Left ventricle myocardium inferior (tissue), 1 donor: ENCODE measurements at regions not wholly inside any gene's neighbourhood (a gene's known extent, or its start where the extent isn't known, plus 50 kb on each side); places are given as distances from the start of the nearest gene placed in this dataset.

Experiments
- DNase-seq: peaks from one replicate; pipeline ENCODE4 v3.0.0-alpha.2; 2020
- H3K27ac ChIP-seq: fragments of 200-600 bp; replicated peaks from 2 replicates; pipeline ENCODE4 v1.8.0; 2021
- H3K27me3 ChIP-seq: fragments of 200-600 bp; 2 replicates; pipeline ENCODE4 v1.8.0; 2021; ENCODE audit warnings: low read depth
- H3K36me3 ChIP-seq: fragments of 200-600 bp; 2 replicates; pipeline ENCODE4 v1.8.0; 2021
- H3K4me1 ChIP-seq: fragments of 200-600 bp; 2 replicates; pipeline ENCODE4 v1.8.0; 2021
- H3K4me3 ChIP-seq: fragments of 200-600 bp; 2 replicates; pipeline ENCODE4 v1.8.0; 2021; ENCODE audit warnings: mild to moderate bottlenecking, moderate library complexity
- H3K9me3 ChIP-seq: fragments of 200-600 bp; replicated peaks from 2 replicates; pipeline ENCODE4 v1.8.0; 2021
- intact Hi-C: fragments of 100-400 bp; cut with micrococcal nuclease; formaldehyde crosslinking; loops from one replicate; pipeline ENCODE4 v1.11.0; 2022
- TF ChIP-seq, protein P1 (sequence below): fragments of 200-600 bp; IDR thresholded peaks from 2 replicates; pipeline ENCODE4 v1.8.0; 2021; ENCODE audit warnings: antibody characterized with exemption, mild to moderate bottlenecking, borderline replicate concordance
- donor health status: DM: no; HTN: yes; CAD: no; lungs with severe emphysema.

DNA sequence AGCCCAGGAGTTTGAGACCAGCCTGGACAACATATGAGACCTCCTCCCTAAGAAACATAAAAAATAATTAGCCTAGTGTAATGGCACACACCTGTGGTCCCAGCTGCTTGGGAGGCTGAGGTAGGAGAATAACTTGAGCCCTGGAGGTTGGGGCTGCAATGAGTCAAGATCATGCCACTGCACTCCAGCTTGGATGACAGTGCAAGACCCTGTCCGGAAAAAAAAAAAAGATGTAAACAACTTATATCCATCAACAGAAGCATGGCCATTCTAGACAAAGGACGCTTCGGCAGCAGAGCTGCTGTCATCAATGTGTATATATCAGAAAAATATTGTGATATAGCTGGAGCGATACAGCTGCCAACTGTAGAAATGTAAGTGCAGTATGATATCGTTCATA, 59.6 kb upstream of the ARID1B start:
- no peaks in the 10 kb centered on the region for H3K27me3 ChIP-seq
- no peak for DNase-seq
- no peaks in the 10 kb centered on the region for H3K9me3 ChIP-seq
- intact Hi-C loops = no loop called here
- H3K27ac ChIP-seq = no peak overlapping the region
- H3K4me1 ChIP-seq = peaks cover 26% of the 10 kb centered on the region
- TF ChIP-seq, protein P1, sequence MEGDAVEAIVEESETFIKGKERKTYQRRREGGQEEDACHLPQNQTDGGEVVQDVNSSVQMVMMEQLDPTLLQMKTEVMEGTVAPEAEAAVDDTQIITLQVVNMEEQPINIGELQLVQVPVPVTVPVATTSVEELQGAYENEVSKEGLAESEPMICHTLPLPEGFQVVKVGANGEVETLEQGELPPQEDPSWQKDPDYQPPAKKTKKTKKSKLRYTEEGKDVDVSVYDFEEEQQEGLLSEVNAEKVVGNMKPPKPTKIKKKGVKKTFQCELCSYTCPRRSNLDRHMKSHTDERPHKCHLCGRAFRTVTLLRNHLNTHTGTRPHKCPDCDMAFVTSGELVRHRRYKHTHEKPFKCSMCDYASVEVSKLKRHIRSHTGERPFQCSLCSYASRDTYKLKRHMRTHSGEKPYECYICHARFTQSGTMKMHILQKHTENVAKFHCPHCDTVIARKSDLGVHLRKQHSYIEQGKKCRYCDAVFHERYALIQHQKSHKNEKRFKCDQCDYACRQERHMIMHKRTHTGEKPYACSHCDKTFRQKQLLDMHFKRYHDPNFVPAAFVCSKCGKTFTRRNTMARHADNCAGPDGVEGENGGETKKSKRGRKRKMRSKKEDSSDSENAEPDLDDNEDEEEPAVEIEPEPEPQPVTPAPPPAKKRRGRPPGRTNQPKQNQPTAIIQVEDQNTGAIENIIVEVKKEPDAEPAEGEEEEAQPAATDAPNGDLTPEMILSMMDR = no peak
- no peak overlapping the region for H3K4me3 ChIP-seq
- H3K36me3 ChIP-seq = no peaks in the 10 kb centered on the region

DNA sequence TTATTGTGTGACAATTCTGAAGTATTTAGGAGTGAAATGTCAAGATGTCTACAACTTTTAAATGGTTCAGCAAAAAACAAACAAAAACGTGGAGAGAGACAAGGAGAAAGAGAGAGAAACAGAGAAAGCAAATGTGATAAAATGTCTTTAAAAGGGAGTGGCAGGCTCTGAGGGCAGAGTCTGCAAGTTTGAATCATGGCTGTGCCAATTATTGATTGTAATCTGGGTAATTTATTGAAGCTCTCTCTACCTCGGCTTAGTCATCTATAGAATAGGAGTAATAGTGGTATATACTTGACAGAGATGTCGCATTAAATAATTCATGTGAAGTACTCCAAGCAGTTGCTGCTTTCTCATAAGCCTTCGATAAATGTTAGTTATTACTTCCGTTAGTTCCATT, 61.3 kb upstream of the ARID1B start:
- Histone ChIP-seq H3K36me3 (no peaks in the 10 kb centered on the region), H3K4me1 (peaks cover 18% of the 10 kb centered on the region), H3K27ac (no peak overlapping the region), H3K4me3 (no peak overlapping the region), H3K9me3 (no peaks in the 10 kb centered on the region), H3K27me3 (no peaks in the 10 kb centered on the region)
- intact Hi-C loops = no loop called here
- TF ChIP-seq, protein P1 = no peak
- no peak for DNase-seq

DNA sequence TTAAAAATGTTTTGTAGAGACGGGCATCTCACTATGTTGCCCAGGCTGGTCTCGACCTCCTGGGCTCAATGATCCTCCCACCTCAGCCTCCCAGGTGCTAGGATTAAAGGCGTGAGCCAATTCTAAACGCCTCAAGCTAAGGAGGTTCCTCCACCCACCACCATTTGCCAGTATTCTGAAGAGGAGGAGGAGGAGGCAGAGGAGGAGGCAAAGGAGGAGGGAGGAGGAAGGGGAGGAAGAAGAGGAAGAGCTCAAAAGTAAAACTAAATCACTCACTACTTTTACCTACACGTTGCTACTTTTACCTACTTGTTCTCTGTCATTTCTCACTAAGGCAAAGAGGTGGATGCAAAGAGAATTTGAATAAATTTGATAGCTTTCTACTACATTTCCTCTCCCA, 63.6 kb upstream of the ARID1B start:
- DNase-seq = no peak
- H3K4me1 ChIP-seq = no peaks in the 10 kb centered on the region
- H3K9me3 ChIP-seq = no peaks in the 10 kb centered on the region
- no peak overlapping the region for H3K4me3 ChIP-seq
- no peaks in the 10 kb centered on the region for H3K36me3 ChIP-seq
- intact Hi-C loops = no loop called here
- H3K27me3 ChIP-seq = no peaks in the 10 kb centered on the region
- TF ChIP-seq, protein P1 = no peak
- no peak overlapping the region for H3K27ac ChIP-seq

DNA sequence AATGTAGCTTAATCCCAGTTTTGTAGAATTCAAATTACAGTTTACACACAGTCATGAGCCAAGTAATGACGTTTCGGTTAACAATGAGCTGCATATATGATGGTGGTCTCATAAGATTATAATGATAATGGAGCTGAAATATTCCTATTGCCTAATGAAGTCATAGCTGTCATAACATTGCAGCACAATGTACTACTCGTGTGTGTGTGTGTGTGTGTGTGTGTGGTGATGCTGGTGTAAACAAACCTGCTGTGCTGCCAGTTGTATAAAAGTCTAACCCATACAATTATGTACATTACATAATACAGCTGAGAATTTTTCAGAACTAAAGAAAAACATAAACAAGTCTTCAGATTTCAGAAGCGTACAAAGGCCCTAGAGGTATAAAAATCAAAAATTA, 66.7 kb upstream of the ARID1B start:
- TF ChIP-seq, protein P1 = no peak
- H3K27me3 ChIP-seq = no peaks in the 10 kb centered on the region
- no peak overlapping the region for H3K4me3 ChIP-seq
- H3K4me1 ChIP-seq = no peaks in the 10 kb centered on the region
- no peak for DNase-seq
- H3K27ac ChIP-seq = no peak overlapping the region
- no peaks in the 10 kb centered on the region for H3K9me3 ChIP-seq
- H3K36me3 ChIP-seq = no peaks in the 10 kb centered on the region
- intact Hi-C loops = no loop called here

DNA sequence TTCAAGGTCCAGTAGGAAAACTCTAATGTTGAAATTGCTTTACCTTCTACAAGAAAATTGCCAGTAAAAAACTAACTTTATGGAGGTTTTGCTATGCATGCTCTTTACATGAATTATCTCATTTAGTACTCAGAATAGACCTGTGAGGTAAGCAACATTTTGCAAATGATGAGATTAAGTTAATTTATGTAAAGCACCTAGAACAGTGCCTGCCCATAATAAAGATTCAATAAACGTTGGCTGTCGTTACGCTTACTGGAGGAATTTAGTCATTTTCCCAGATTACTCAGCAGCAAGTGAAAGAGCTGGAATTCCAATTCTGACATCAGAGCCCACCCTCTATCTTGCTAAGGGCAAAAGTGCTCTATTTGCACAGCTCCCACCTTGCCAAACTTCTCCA, 69.4 kb upstream of the ARID1B start:
- intact Hi-C loops = no loop called here
- Histone ChIP-seq H3K27me3 (no peaks in the 10 kb centered on the region), H3K4me3 (no peak overlapping the region), H3K36me3 (no peaks in the 10 kb centered on the region), H3K27ac (no peak overlapping the region), H3K4me1 (no peaks in the 10 kb centered on the region), H3K9me3 (no peaks in the 10 kb centered on the region)
- TF ChIP-seq, protein P1 = no peak
- no peak for DNase-seq

DNA sequence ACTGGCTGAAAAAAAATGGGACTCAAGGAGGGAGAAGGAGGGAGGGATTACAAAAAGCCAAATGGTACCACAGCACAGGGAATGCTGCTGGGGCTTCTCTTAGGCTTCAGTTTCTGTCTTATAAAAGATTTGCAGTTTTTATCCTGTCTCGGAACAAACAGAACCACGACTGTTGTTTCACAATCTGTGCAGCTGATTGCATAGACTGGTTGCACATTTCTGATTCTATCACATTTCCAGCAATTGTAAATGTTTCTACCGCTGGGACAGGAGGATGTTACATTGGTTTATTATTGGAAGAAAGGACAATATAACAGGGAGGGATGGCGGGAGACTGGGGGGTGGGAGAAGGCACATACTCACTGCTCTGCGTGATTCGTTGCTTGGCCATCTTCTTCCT, 73.5 kb upstream of the ARID1B start:
- intact Hi-C loops = no loop called here
- H3K27me3 ChIP-seq = no peaks in the 10 kb centered on the region
- no peak for DNase-seq
- H3K36me3 ChIP-seq = no peaks in the 10 kb centered on the region
- no peak overlapping the region for H3K4me3 ChIP-seq
- peak overlapping the region; percentile 45 for H3K27ac ChIP-seq
- TF ChIP-seq, protein P1 = no peak
- no peaks in the 10 kb centered on the region for H3K4me1 ChIP-seq
- H3K9me3 ChIP-seq = no peaks in the 10 kb centered on the region
